ENCODE measurements at regions not wholly inside any gene's neighbourhood (a gene's known extent, or its start where the extent isn't known, plus 50 kb on each side); places are given as distances from the start of the nearest gene placed in this dataset.
A peak's percentile ranks its signal among the peaks of the same experiment; 100 is the strongest.

- peak; percentile 57 for DNase-seq
- no peak overlapping the region for H3K27ac ChIP-seq
- no peaks in the 10 kb centered on the region for H3K27me3 ChIP-seq (ENCODE audit: insufficient read depth, low read depth, severe bottlenecking)
- H3K36me3 ChIP-seq, result no peaks in the 10 kb centered on the region
- H3K4me3 ChIP-seq (ENCODE audit: low read depth, low read length), result no peak overlapping the region
- peaks cover 2% of the 10 kb centered on the region for H3K9me3 ChIP-seq (ENCODE audit: severe bottlenecking)
- peak; percentile 42 for TF ChIP-seq CTCF (IDR thresholded peaks at IDR 0.05; ENCODE audit: low read depth, low read length)
Measured at GRCh38 chr3:127339928-127340861, 52.3 kb upstream of the PRR20G start.

GRCh38 chr3:127339016-127339415 lies 51.2 kb upstream of the PRR20G start:
- DNase-seq, result no peak
- no peaks in the 10 kb centered on the region for H3K27me3 ChIP-seq (ENCODE audit: insufficient read depth, low read depth, severe bottlenecking)
- H3K4me3 ChIP-seq (ENCODE audit: low read depth, low read length), result no peak overlapping the region
- H3K27ac ChIP-seq, result no peak overlapping the region
- no peak for TF ChIP-seq CTCF (IDR thresholded peaks at IDR 0.05; ENCODE audit: low read depth, low read length)
- no peaks in the 10 kb centered on the region for H3K36me3 ChIP-seq
- peaks cover 2% of the 10 kb centered on the region for H3K9me3 ChIP-seq (ENCODE audit: severe bottlenecking)

GRCh38 chr3:127337911-127338531 lies 50.2 kb upstream of the PRR20G start:
- peaks cover 2% of the 10 kb centered on the region for H3K9me3 ChIP-seq (ENCODE audit: severe bottlenecking)
- no peak for TF ChIP-seq CTCF (IDR thresholded peaks at IDR 0.05; ENCODE audit: low read depth, low read length)
- H3K36me3 ChIP-seq, result no peaks in the 10 kb centered on the region
- no peak overlapping the region for H3K27ac ChIP-seq
- H3K27me3 ChIP-seq (ENCODE audit: insufficient read depth, low read depth, severe bottlenecking), result no peaks in the 10 kb centered on the region
- H3K4me3 ChIP-seq (ENCODE audit: low read depth, low read length), result no peak overlapping the region
- no peak for DNase-seq
